Skeletal muscle satellite cell (primary cell): ENCODE measurements at regions not wholly inside any gene's neighbourhood (a gene's known extent, or its start where the extent isn't known, plus 50 kb on each side); places are given as distances from the start of the nearest gene placed in this dataset.

ENCODE experiments used
- H3K27me3 ChIP-seq: 2 replicates; pipeline ENCODE4 v1.7.0; 2013; ENCODE audit warnings: low read length; ENCODE audit not compliant: control insufficient read depth, insufficient read depth
- H3K36me3 ChIP-seq: 2 replicates; pipeline ENCODE4 v1.7.0; 2013; ENCODE audit warnings: mild to moderate bottlenecking, control low read depth, low read length; ENCODE audit not compliant: insufficient read depth
- H3K4me1 ChIP-seq: 2 replicates; pipeline ENCODE4 v1.7.0; 2013; ENCODE audit warnings: low read length; ENCODE audit not compliant: control insufficient read depth, insufficient read depth
- H3K4me2 ChIP-seq: 2 replicates; pipeline ENCODE4 v1.7.0; 2013; ENCODE audit warnings: mild to moderate bottlenecking, low read length
- H3K4me3 ChIP-seq: 2 replicates; pipeline ENCODE4 v1.7.0; 2013; ENCODE audit warnings: low read length
- H3K9ac ChIP-seq: 2 replicates; pipeline ENCODE4 v1.7.0; 2013; ENCODE audit warnings: mild to moderate bottlenecking, low read depth, low read length, moderate library complexity
- H3K9me3 ChIP-seq: replicated peaks from 2 replicates; pipeline ENCODE4 v1.7.0; 2013; ENCODE audit warnings: mild to moderate bottlenecking, control low read depth, low read length

DNA sequence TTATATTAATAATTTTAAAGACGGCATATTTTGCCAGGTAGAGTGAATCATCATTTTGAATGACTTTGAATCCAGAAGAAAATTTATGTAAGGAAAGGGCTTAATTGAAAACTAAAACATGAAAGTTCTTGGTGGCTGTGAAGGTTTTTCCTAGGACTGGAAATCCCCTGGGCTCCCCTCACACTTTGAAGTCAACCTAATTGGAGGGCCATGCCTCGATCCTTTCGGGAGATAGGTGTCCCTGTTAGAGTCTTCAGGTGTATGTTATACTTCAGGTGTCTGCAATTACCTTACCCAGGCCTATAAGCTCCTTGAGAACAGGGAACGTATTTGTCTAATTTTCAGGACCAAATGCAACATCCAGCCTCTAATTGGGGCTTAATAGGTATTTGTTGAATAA is 73.0 kb downstream of the ARL4C start:
- Histone ChIP-seq H3K4me1 (peaks cover 23% of the 10 kb centered on the region), H3K4me3 (no peak overlapping the region), H3K9me3 (no peaks in the 10 kb centered on the region), H3K4me2 (no peak overlapping the region), H3K27me3 (no peaks in the 10 kb centered on the region), H3K36me3 (no peaks in the 10 kb centered on the region), H3K9ac (no peak overlapping the region)

DNA sequence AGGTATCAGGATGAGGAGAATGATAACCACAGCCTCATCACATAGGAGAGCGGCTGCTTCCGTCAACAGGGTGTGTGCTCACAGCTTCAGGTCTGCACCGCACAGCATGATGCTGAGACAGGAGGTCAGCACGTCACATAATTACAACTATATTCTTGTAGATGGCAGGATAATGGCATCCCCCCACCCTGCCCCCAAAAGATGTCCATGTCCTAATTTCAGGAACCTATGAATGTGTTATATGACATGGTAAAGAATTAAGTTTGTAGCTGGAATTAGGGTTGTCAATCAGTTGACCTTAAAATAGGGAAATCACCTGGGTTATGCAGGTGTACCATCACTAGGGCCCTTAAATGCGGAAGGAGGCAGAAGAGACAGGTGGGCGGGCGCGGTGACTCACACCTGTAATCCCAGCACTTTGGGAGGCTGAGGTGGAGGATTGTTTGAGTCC is 73.9 kb downstream of the ARL4C start:
- H3K27me3 ChIP-seq: no peaks in the 10 kb centered on the region
- H3K9ac ChIP-seq: no peak overlapping the region
- H3K4me1 ChIP-seq: peaks cover 23% of the 10 kb centered on the region

DNA sequence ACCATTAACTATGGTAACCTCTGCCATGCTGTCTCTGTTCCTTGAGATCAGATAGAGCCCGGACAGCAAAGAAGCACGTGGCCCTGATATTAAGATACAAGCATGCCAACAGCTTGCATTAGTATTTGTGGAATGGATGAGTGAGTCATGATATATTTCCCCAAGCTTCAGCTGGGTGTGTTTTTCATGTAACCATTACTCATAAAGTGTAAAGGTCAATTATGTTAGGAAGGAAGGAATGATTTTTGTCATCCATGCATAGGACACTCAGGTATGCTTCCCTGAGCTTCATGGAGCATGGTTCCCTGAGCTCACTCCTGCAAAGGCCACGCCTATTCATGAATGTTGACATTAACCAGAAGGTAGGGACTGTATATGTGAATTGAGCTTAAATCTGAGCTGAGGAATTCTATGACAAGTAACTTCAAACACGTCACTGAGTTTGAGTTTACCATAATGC is 74.6 kb downstream of the ARL4C start:
- Histone ChIP-seq H3K36me3 (no peaks in the 10 kb centered on the region), H3K4me3 (no peak overlapping the region), H3K4me2 (no peak overlapping the region), H3K27me3 (no peaks in the 10 kb centered on the region), H3K4me1 (peaks cover 16% of the 10 kb centered on the region), H3K9ac (no peak overlapping the region), H3K9me3 (no peaks in the 10 kb centered on the region)

More for the DNA sequence above, 73.9 kb downstream of the ARL4C start:
- Histone ChIP-seq H3K4me2 (no peak overlapping the region), H3K4me3 (no peak overlapping the region), H3K9me3 (no peaks in the 10 kb centered on the region), H3K36me3 (no peaks in the 10 kb centered on the region)

DNA sequence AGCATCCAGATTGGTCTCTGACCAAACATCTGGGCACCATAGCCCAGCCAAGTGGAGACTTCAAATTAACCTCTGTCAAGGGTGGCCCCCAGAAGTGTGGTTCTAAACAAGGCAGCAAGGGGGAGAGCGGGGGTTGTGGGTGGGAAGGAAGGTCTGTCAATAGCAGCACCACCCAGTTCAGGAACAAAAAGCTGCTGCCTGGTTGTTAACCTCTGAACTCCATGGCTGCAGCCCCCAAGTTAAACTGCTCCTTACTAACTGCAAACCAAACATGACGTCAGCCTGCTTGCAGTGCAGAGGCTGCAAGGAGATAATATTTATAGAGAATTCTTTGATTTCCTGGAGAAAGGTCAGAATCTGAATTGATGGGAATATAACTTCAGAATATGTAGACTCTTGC is 76.5 kb downstream of the ARL4C start:
- no peak overlapping the region for H3K4me2 ChIP-seq
- H3K36me3 ChIP-seq: no peaks in the 10 kb centered on the region
- H3K4me1 ChIP-seq: peaks cover 13% of the 10 kb centered on the region
- no peak overlapping the region for H3K4me3 ChIP-seq
- no peaks in the 10 kb centered on the region for H3K27me3 ChIP-seq
- no peaks in the 10 kb centered on the region for H3K9me3 ChIP-seq
- H3K9ac ChIP-seq: no peak overlapping the region

DNA sequence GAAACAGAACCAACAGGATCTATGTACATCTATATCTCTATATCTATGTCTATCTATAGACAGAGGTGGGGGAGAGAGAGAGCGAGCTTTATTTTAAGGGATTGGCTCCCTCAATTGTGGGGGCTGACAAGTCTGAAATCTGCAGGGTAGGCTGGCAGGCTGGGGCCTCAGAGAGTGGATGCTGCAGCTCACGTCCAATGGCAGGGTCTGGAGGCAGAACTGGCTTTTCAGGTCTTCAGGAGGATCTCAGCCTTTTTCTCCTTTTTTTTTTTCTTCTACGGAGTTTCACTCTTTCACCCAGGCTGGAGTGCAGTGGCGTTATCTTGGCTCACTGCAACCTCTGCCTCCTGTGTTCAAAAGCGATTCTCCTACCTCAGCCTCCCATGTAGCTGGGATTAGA is 77.2 kb downstream of the ARL4C start:
- Histone ChIP-seq H3K9ac (no peak overlapping the region), H3K9me3 (no peaks in the 10 kb centered on the region), H3K36me3 (no peaks in the 10 kb centered on the region), H3K4me3 (no peak overlapping the region), H3K27me3 (no peaks in the 10 kb centered on the region), H3K4me2 (no peak overlapping the region), H3K4me1 (peaks cover 13% of the 10 kb centered on the region)

DNA sequence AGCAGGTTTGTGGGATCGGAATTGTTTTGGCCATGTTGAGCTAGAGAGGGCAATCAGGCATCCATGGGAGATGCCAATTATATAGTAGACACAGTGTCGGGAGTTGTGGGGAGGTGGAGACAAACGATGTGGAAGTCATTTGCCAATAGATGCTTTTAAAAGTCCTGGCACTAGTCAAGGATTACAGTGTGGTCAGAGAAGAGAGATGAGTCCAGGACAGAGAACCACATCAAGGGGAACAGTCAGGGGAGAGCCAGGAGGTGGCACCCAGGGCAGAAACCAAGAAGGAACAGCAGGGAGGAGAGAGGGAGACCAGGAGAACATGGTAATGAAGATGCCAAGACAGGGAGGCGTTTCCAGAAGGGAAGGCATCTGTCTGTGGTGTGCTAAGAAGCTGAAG is 81.2 kb downstream of the ARL4C start:
- Histone ChIP-seq H3K9ac (no peak overlapping the region), H3K9me3 (no peaks in the 10 kb centered on the region), H3K27me3 (no peaks in the 10 kb centered on the region), H3K4me1 (peaks cover 7% of the 10 kb centered on the region), H3K4me2 (no peak overlapping the region), H3K36me3 (no peaks in the 10 kb centered on the region), H3K4me3 (no peak overlapping the region)

DNA sequence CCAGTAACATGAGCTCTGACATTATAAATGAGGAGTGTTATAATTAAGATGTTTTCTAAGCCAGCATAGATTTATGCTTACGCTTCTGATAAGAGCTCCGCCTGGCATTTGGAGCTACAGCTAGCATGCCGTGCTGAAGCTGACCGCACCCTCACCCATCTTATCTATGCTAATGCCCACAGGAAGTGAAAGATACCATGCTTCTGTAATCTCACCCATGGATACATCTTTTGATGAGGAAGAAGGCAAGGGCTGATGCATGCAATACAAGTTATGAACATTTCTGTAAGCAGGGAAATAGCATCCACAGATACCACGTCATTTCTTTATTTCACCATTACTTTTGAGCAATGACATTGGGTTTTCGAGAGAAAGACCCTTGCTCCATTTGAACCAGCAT is 82.3 kb downstream of the ARL4C start:
- H3K36me3 ChIP-seq: no peaks in the 10 kb centered on the region
- no peak overlapping the region for H3K9ac ChIP-seq
- no peaks in the 10 kb centered on the region for H3K27me3 ChIP-seq
- no peak overlapping the region for H3K4me2 ChIP-seq
- H3K4me3 ChIP-seq: no peak overlapping the region
- H3K4me1 ChIP-seq: peaks cover 7% of the 10 kb centered on the region
- no peaks in the 10 kb centered on the region for H3K9me3 ChIP-seq

DNA sequence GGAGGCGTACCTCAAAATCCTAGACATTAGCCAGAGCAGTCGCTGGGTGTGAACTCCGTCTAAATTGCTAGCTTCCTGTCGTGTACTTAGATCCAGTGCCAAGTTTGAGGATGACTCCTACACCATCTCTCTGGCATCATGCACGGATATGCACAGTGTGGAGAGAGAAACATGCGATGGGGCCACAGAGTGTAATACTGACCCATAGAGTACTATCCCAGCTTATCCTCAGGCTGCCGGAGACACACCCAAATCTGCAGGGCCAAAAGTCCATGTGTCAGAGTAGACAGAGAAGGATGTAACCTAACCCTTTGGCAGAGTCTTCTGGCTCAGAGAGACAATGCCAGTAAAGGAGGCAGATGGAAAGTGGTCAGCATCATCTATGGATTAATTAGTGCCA is 84.2 kb downstream of the ARL4C start:
- no peak overlapping the region for H3K9ac ChIP-seq
- no peak overlapping the region for H3K4me3 ChIP-seq
- H3K9me3 ChIP-seq: no peaks in the 10 kb centered on the region
- no peaks in the 10 kb centered on the region for H3K27me3 ChIP-seq
- H3K4me1 ChIP-seq: peaks cover 7% of the 10 kb centered on the region
- H3K36me3 ChIP-seq: no peaks in the 10 kb centered on the region
- H3K4me2 ChIP-seq: peak overlapping the region; percentile 47

DNA sequence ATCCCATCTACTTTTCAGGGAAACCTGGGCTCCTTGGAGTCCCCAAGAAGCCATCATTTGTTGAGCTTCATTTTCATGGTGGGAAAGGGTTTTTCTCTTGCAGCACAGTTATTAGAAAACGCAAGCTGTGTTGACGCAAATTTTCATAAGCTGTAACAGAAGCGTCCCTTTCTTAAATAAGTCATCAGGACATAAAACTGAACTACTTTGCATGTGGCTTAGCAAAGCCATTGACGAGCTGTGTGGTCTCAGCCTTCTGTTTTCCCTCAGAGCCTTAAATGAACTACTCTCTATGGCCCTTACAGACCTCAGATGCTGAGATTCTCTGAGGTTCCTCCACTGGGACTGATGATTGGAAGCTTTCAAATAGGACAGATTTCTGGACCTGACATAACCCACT is 85.1 kb downstream of the ARL4C start:
- no peak overlapping the region for H3K4me3 ChIP-seq
- H3K9me3 ChIP-seq: no peaks in the 10 kb centered on the region
- H3K27me3 ChIP-seq: no peaks in the 10 kb centered on the region
- peaks cover 7% of the 10 kb centered on the region for H3K4me1 ChIP-seq
- no peak overlapping the region for H3K4me2 ChIP-seq
- no peak overlapping the region for H3K9ac ChIP-seq
- H3K36me3 ChIP-seq: no peaks in the 10 kb centered on the region

DNA sequence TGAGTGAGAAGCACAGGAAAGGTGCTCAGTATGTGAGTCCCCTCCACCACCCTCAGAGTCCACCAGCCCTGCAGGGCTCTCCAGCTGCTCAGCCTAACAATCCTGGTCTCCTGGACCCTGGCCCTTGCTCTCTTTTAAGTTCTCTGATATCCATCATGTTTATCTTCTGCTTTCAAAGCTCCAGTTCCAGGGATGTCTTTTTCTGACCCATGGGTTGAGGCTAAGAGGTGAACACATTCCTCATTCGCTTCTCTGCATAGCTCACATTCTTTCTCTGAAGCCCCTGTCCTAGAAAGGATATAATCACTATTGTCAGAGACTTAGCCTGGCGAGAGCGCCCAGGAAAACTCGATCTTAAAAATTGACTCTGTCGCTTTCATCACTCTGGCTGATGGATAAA is 86.4 kb downstream of the ARL4C start:
- H3K27me3 ChIP-seq: no peaks in the 10 kb centered on the region
- H3K4me1 ChIP-seq: peaks cover 7% of the 10 kb centered on the region
- H3K9ac ChIP-seq: no peak overlapping the region
- no peaks in the 10 kb centered on the region for H3K36me3 ChIP-seq
- H3K4me2 ChIP-seq: no peak overlapping the region
- H3K4me3 ChIP-seq: no peak overlapping the region
- H3K9me3 ChIP-seq: no peaks in the 10 kb centered on the region

DNA sequence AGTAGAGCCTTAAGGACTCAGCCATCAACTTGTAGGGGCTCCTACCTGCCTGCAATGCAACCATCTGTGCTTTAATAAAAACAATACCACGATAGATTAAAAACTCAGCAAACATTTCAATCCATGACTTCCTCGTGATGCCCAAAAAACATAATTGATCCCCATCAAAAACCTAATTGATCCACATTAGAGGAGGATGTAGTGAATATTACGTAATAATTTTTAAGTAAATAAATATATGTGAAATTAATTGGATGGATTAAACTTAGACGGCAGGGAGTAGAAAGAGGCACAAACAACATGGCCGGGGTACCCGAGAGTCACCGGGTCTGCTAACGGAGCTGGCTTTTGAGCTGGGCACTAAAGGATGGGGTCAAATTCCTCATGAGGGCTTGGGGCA is 87.3 kb downstream of the ARL4C start:
- Histone ChIP-seq H3K9me3 (no peaks in the 10 kb centered on the region), H3K4me3 (no peak overlapping the region), H3K36me3 (no peaks in the 10 kb centered on the region), H3K4me1 (peaks cover 7% of the 10 kb centered on the region), H3K4me2 (no peak overlapping the region), H3K9ac (no peak overlapping the region), H3K27me3 (no peaks in the 10 kb centered on the region)

DNA sequence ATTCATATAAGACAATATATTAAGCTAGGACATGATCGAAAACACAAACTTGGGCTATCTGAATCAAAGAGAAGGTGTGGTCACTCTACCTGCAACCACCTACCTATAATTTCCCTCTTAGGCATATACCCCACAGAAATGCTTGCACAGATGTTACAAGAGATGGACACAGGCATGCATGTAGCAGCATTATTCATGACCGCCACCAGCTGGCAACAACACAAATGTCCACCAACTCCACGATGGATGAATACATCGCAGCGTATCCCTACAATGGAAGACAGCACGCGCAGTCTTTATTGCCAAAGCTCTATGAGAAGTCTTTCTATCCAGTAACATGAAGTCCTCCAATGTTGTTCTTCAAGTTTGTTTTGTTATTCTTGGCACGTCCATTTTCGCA is 90.8 kb downstream of the ARL4C start:
- no peaks in the 10 kb centered on the region for H3K27me3 ChIP-seq
- H3K9me3 ChIP-seq: no peaks in the 10 kb centered on the region
- H3K4me2 ChIP-seq: no peak overlapping the region
- H3K9ac ChIP-seq: no peak overlapping the region
- no peaks in the 10 kb centered on the region for H3K36me3 ChIP-seq
- H3K4me3 ChIP-seq: no peak overlapping the region
- H3K4me1 ChIP-seq: no peaks in the 10 kb centered on the region
